DMS 273 (cell line): ENCODE measurements at regions not wholly inside any gene's neighbourhood (a gene's known extent, or its start where the extent isn't known, plus 50 kb on each side); places are given as distances from the start of the nearest gene placed in this dataset.

Experiments used
- DNase-seq: peaks from one replicate; lab custom pipeline; 2025; ENCODE audit not compliant: unreplicated experiment; lab: John Stamatoyannopoulos, UW

GRCh38 chr3:59593380-59593779 is 543.6 kb upstream of the CFAP20DC start:
- no peak for DNase-seq

GRCh38 chr3:59580996-59581395 is 531.2 kb upstream of the CFAP20DC start:
- no peak for DNase-seq

GRCh38 chr3:59580499-59580898 is 530.7 kb upstream of the CFAP20DC start:
- DNase-seq: no peak

- no peak for DNase-seq
Measured at GRCh38 chr3:59578129-59578528, 528.3 kb upstream of the CFAP20DC start.

GRCh38 chr3:59576606-59577005 is 526.8 kb upstream of the CFAP20DC start:
- no peak for DNase-seq

GRCh38 chr3:59575113-59576001 is 525.5 kb upstream of the CFAP20DC start:
- peak; percentile 97 for DNase-seq

- DNase-seq: no peak
Measured at GRCh38 chr3:59573911-59574310, 524.1 kb upstream of the CFAP20DC start.

- DNase-seq: no peak
Measured at GRCh38 chr3:59572106-59572505, 522.3 kb upstream of the CFAP20DC start.

- no peak for DNase-seq
Measured at GRCh38 chr3:59570806-59571205, 521.0 kb upstream of the CFAP20DC start.

- no peak for DNase-seq
Measured at GRCh38 chr3:59567661-59568060, 517.8 kb upstream of the CFAP20DC start.

- no peak for DNase-seq
Measured at GRCh38 chr3:59566481-59566975, 516.7 kb upstream of the CFAP20DC start.

- DNase-seq: peak; percentile 23
Measured at GRCh38 chr3:59565125-59565524, 515.3 kb upstream of the CFAP20DC start.

- DNase-seq: no peak
Measured at GRCh38 chr3:59563966-59564365, 514.1 kb upstream of the CFAP20DC start.

- DNase-seq: no peak
Measured at GRCh38 chr3:59563072-59563605, 513.3 kb upstream of the CFAP20DC start.

GRCh38 chr3:59559721-59560435 is 510.1 kb upstream of the CFAP20DC start:
- DNase-seq: peak; percentile 43

GRCh38 chr3:59558906-59559720 is 509.3 kb upstream of the CFAP20DC start:
- DNase-seq: no peak

GRCh38 chr3:59555593-59556315 is 505.9 kb upstream of the CFAP20DC start:
- DNase-seq: no peak

GRCh38 chr3:59553076-59553475 is 503.3 kb upstream of the CFAP20DC start:
- no peak for DNase-seq

GRCh38 chr3:59551834-59552233 is 502.0 kb upstream of the CFAP20DC start:
- DNase-seq: no peak

- DNase-seq: peak; percentile 3
Measured at GRCh38 chr3:59549962-59550361, 500.1 kb upstream of the CFAP20DC start.
